SH-SY5Y (cell line): ENCODE measurements at regions not wholly inside any gene's neighbourhood (a gene's known extent, or its start where the extent isn't known, plus 50 kb on each side); places are given as distances from the start of the nearest gene placed in this dataset.

Source experiments
- GATA2 ChIP-seq: IDR thresholded peaks from 2 replicates; pipeline ENCODE4 v1.6.1; 2011; ENCODE audit warnings: mild to moderate bottlenecking, low read depth, low read length
- GATA3 ChIP-seq: IDR thresholded peaks from 2 replicates; pipeline ENCODE4 v1.6.1; 2011; ENCODE audit warnings: low read depth, mild to moderate bottlenecking, low read length, moderate library complexity

- TF ChIP-seq GATA2 (no peak), GATA3 (no peak)
Measured at GRCh38 chr3:197406266-197406665, 107.9 kb upstream of the DLG1 start.
